HL-60 (cell line): ENCODE measurements at regions not wholly inside any gene's neighbourhood (a gene's known extent, or its start where the extent isn't known, plus 50 kb on each side); places are given as distances from the start of the nearest gene placed in this dataset.

Experiments
- CTCF ChIP-seq: IDR thresholded peaks from one replicate; pipeline ENCODE4 v1.5.1; 2011; ENCODE audit warnings: low read length, control low read depth, inconsistent platforms; ENCODE audit not compliant: insufficient read depth
- GABPA ChIP-seq: IDR thresholded peaks from 2 replicates; pipeline ENCODE4 v1.6.1; 2012; ENCODE audit warnings: low read depth
- POLR2AphosphoS5 ChIP-seq: IDR thresholded peaks from 2 replicates; pipeline ENCODE4 v1.6.1; 2012; ENCODE audit warnings: low read depth

- no peak for TF ChIP-seq CTCF
- no peak for TF ChIP-seq POLR2AphosphoS5
- TF ChIP-seq GABPA = no peak
Measured at GRCh38 chr21:24705201-24705600, 902.1 kb downstream of the MRPL39 start.
